Smooth muscle cell of the brain vasculature (primary cell): ENCODE measurements at regions not wholly inside any gene's neighbourhood (a gene's known extent, or its start where the extent isn't known, plus 50 kb on each side); places are given as distances from the start of the nearest gene placed in this dataset.

Experiments
- DNase-seq: peaks from one replicate; pipeline ENCODE4 v3.0.0-alpha.2; 2012; ENCODE audit warnings: low read depth, low spot score

GRCh38 chr16:85326113-85326793, 214.0 kb upstream of the CIBAR2 start:
- no peak for DNase-seq

DNA sequence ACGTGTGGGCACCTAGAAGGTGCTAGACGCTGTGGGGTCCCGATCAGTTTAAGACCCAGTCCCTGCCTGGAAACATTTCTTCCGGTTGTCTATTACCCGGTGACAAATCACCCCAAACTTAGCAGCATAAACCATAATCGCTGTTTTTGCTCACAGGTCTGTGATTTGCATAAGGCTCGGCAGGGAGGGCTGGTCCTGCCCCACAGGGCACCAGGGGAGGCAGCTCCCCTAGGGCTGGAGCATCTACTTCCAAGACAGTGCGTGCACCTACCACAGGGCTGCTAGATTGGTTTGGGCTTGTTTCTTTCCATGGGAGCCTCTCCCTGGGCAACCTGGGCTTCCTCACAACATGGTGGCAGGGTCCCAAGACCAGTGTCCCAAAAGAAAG, 214.5 kb upstream of the CIBAR2 start:
- DNase-seq: no peak

- DNase-seq: no peak
Measured at GRCh38 chr16:85327731-85328675, 215.7 kb upstream of the CIBAR2 start.

DNA sequence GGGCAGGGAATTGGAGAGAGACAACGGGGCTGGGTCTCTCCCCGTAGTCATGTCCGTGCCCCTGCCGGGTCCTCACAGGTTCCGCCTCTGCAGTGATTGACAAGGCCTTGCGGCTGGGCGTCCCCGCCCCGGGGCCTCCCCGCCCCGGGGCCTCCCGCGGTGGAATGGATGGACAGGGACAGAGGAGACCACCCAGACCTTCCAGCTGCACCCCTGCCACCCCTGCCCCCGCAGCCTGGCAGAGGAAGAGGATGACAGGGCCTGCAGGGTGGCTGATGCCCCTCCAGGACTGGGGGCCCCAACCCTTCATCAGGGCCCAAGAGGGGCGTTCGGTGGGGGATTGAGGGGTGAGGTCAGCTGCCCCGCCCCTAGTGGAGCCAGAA, 216.4 kb upstream of the CIBAR2 start:
- no peak for DNase-seq

DNA sequence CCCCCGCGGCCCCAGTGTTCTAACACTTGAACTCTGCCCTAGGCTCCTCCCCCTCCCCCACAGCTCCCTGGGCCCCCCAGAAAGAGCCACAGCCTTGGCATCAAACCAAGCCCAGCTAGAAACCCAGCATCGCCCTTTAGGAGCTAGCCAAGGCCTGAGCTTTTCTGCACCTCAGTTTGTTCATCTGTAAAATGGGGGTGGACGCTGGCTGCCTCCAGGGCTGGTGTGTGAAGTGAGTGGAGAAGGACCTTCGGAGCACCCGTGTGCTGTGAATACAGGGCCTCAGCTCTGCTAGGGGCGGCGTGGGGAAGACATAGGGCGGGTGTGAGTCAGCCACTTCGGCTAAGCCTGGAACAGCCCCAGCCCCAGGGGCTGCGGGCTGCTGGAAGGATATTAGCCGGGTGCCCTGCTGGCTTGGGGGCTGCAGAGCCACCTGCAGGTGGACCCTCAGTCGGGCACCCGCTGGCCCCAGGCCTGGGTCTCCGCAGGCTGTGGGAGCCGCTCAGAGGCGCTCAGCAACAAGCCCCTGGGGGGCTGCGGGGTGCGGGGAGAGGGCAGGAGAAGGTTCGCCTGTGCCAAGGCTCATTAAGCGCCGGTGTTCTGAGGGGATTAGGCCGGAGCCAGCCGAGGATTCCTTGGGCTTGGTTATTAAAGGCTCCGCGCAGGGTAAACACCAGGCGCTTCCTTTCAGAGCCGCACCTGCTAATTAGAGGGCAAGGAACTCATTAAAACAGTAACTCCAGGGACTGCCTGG, 217.0 kb upstream of the CIBAR2 start:
- no peak for DNase-seq

GRCh38 chr16:85330006-85330693, 217.9 kb upstream of the CIBAR2 start:
- DNase-seq: no peak

- peak; percentile 84 for DNase-seq
Measured at GRCh38 chr16:85330694-85331188, 218.5 kb upstream of the CIBAR2 start.

- DNase-seq: no peak
Measured at GRCh38 chr16:85331688-85332087, 219.4 kb upstream of the CIBAR2 start.

DNA sequence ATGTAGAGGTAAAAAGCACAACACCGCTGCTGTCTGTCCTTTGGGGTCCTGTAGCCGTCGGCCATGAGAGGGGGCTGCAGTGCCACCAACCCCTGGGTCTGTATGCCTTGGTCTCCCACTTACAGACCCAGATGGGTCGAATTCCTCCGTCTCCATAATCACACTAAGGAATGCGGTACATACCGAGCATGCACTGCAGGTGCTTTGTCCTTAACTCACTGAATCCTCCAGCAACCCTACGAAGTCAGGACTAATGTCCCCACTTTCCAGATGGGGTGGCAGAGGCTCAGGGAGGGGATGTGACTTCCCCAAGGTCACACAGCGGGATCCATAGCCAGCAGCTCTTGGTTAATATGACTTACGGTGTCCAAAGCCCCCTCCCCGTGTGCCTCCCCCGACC, 219.9 kb upstream of the CIBAR2 start:
- no peak for DNase-seq

DNA sequence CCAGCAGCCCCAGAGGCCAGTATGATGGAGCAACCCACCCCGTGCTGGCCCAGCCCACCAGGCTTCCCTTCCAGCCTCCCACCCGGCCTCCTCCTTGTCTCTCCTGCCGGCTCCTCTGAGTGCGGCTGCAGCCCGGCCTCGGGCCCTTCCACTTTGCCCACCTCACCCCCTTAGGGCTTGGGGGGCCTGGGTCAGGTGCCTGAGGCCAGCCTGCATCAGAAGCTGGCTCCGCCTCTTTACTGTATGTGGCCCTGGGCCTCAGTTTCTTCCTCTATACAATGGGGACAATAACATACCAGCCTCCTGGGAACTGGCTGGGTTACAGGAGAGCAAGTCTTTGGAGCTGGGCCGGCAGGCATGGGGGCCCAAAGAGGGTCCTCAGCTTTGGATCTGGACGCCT, 221.1 kb upstream of the CIBAR2 start:
- DNase-seq: no peak

- DNase-seq: no peak
Measured at GRCh38 chr16:85333744-85334640, 221.7 kb upstream of the CIBAR2 start.

- no peak for DNase-seq
Measured at GRCh38 chr16:85334718-85335583, 222.7 kb upstream of the CIBAR2 start.

DNA sequence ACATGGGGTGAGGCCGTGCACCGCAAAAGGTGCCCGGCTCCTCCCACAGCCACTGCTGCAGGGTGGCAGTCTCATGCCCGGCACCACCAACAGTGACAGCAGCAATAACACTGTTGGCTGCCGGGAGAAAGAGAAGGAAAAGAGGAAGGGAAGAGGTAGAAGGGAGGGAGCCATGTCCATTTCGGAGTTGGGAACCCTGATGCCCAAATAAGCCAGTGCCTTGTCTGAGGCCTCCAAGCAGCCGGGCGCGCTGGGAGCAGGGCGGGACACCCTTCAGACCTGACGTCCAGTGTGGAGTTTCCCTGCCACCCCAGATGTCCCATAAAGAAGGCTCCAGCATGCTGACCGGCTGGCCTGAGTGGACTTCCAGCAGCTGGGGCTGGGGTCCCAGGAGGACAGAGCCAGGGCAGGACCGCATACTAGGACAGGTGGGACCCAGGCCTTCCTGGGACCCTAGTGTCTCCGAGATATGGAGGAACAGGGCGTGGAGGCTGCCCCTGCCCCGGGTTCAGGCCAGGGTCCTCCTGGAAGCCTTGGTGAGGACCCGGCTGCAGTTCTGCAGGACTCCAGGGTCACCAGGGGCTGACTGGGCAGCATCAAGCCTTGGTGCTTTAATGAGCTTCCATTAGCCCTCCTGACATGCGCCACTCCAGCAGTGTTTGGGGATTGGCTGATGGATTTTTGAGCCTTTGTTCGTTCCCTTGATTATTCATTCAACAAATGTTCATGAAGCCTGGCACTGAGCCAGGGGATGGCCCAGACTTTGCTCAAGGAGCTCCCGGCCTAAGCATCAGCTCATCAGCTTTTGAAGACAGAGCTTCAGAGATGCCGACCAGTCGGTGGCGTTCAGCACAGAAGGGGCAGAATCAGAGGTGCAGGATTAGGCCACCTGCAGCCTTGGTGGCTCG, 223.6 kb upstream of the CIBAR2 start:
- DNase-seq: no peak

- DNase-seq: no peak
Measured at GRCh38 chr16:85337910-85338637, 225.8 kb upstream of the CIBAR2 start.

GRCh38 chr16:85338638-85338982, 226.3 kb upstream of the CIBAR2 start:
- no peak for DNase-seq

GRCh38 chr16:85338989-85339685, 226.9 kb upstream of the CIBAR2 start:
- no peak for DNase-seq

DNA sequence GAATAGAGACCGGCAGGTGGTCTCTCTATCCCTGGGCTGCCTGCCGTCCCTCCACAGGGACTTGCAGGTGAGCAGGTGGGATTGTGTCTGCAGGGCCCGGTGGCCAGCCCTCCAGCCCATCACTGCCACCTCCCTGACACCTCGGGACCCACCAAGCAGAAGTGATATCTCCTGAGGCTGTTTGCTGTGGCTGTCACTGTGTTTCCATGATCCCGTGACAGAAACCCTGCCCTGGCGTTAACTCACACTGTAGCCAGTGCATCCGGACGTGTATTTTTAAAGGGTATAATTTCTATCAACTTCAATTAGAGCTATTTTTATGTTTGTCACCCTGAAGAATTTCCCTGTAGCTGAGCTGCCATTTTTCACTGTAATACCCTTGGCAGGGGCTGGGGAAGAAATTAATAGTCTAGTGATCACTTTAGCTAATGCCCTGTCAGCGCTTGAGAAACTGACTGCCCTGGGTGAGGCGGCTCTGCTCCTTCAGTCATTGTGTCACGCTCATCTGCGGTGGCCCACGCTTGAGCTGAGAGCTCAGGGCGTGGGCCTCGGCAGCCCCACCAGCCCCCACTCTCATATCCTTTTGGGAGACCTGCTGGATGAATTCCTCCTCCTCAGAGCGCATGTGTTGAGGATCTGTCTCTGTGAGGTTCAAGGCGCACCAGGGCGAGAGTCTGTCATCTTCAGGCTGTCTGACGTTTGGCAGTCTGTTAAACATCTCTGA, 229.9 kb upstream of the CIBAR2 start:
- DNase-seq: no peak
